Left hindlimb (tissue), 1 donor: ENCODE measurements at regions not wholly inside any gene's neighbourhood (a gene's known extent, or its start where the extent isn't known, plus 50 kb on each side); places are given as distances from the start of the nearest gene placed in this dataset.

Experiments used
- DNase-seq: peaks from one replicate; pipeline ENCODE4 v3.0.0-alpha.2; 2018

GRCh38 chr17:54844233-54844632, 56.4 kb upstream of the TOM1L1 start:
- DNase-seq, result no peak

DNA sequence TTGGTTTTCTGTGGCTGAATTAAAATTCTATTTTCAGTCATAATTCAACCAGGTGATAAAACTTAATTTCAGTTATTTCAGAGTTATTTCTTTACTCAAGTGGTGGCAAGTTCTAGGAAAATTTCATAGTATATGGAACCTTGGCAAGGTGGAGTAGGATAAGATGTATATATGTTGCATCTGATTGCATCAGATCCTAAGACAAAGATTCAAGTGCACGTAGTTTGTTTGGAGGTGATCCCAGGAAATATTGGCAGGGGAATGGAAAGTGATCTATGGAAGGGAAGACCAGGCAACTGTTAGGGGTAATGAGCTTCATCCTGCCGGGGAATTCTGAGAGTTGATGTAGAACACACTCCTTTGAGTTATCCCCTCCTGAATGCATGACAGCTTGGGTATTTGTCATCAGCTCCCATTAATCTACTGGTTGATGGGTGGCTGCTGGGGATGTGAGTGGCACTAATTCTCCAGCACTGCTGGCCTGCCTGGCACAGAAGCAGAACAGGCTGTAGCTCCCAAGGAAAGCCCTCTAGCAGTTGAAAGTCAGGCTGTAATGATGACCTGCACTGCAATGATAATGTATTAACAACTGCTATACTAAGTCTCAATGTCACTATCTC, 52.2 kb upstream of the TOM1L1 start:
- DNase-seq, result no peak

DNA sequence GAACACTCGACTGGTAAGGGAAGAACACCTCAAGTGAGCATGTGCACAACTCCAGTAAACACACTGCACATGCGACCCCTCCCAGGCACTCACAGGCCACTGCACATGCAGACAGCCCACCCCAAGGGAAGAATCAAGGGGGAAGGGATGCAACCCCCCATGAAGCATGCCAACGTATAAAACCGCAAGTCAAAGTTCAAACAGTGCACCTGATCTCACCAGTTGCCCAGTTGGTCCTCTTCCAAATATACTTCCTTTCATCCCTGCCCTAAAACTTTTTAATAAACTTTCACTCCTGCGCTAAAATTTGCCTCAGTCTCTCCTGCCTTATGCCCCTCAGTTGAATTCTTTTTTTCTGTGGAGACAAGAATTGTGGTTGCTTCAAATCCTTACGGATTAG, 51.0 kb upstream of the TOM1L1 start:
- no peak for DNase-seq
